NCI-H460 (cell line): ENCODE measurements at regions not wholly inside any gene's neighbourhood (a gene's known extent, or its start where the extent isn't known, plus 50 kb on each side); places are given as distances from the start of the nearest gene placed in this dataset.
"Not testable (repeated sequence)": the region's sequence is repeated elsewhere in the genome, so short reads cannot be mapped to it uniquely, and the experiment has no call there.

Source experiments
- DNase-seq: peaks from one replicate; pipeline ENCODE4 v3.0.0-alpha.2; 2016; ENCODE audit warnings: low read depth; ENCODE audit errors: extremely low read depth

- no peak for DNase-seq
These were observed 377.2 kb downstream of the RAP2B start for GRCh38 chr3:153539263-153539662.

GRCh38 chr3:153545471-153545870, 383.4 kb downstream of the RAP2B start:
- no peak for DNase-seq

- DNase-seq: no peak
These were observed 385.9 kb downstream of the RAP2B start for GRCh38 chr3:153547970-153548369.

- not testable (repeated sequence) for DNase-seq
These were observed 387.7 kb downstream of the RAP2B start for GRCh38 chr3:153549686-153550085.

GRCh38 chr3:153551536-153552285, 389.7 kb downstream of the RAP2B start:
- DNase-seq: no peak

GRCh38 chr3:153552887-153553604, 391.0 kb downstream of the RAP2B start:
- no peak for DNase-seq

GRCh38 chr3:153553605-153553945, 391.5 kb downstream of the RAP2B start:
- DNase-seq: no peak

GRCh38 chr3:153555919-153556318, 393.9 kb downstream of the RAP2B start:
- DNase-seq: no peak

- not testable (repeated sequence) for DNase-seq
These were observed 397.3 kb downstream of the RAP2B start for GRCh38 chr3:153559366-153559765.

- DNase-seq: no peak
These were observed 405.0 kb downstream of the RAP2B start for GRCh38 chr3:153567011-153567410.

GRCh38 chr3:153567556-153567955, 405.5 kb downstream of the RAP2B start:
- DNase-seq: no peak

- not testable (repeated sequence) for DNase-seq
These were observed 408.5 kb downstream of the RAP2B start for GRCh38 chr3:153570481-153570880.

- DNase-seq: no peak
These were observed 410.1 kb downstream of the RAP2B start for GRCh38 chr3:153572165-153572564.

GRCh38 chr3:153572654-153573053, 410.6 kb downstream of the RAP2B start:
- DNase-seq: no peak

- DNase-seq: no peak
These were observed 411.5 kb downstream of the RAP2B start for GRCh38 chr3:153573481-153573880.

GRCh38 chr3:153574445-153574844, 412.4 kb downstream of the RAP2B start:
- DNase-seq: no peak

GRCh38 chr3:153577059-153577736, 415.2 kb downstream of the RAP2B start:
- no peak for DNase-seq

- no peak for DNase-seq
These were observed 416.0 kb downstream of the RAP2B start for GRCh38 chr3:153578046-153578445.

GRCh38 chr3:153590051-153590450, 428.0 kb downstream of the RAP2B start:
- DNase-seq: no peak

GRCh38 chr3:153591561-153592245, 429.7 kb downstream of the RAP2B start:
- DNase-seq: no peak

- DNase-seq: peak; percentile 18
These were observed 433.3 kb downstream of the RAP2B start for GRCh38 chr3:153595186-153595815.
